Medulla oblongata (tissue), 1 donor: ENCODE measurements at regions not wholly inside any gene's neighbourhood (a gene's known extent, or its start where the extent isn't known, plus 50 kb on each side); places are given as distances from the start of the nearest gene placed in this dataset.

Experiments used
- DNase-seq: peaks from one replicate; pipeline ENCODE4 v3.0.0-alpha.2; 2015; ENCODE audit errors: extremely low spot score

- peak; percentile 38 for DNase-seq
These were observed 320.9 kb downstream of the WDR11 start for GRCh38 chr10:121171825-121172787.

GRCh38 chr10:121179006-121179405, 327.8 kb downstream of the WDR11 start:
- DNase-seq = no peak

- no peak for DNase-seq
These were observed 331.1 kb downstream of the WDR11 start for GRCh38 chr10:121182219-121182618.

- no peak for DNase-seq
These were observed 332.1 kb downstream of the WDR11 start for GRCh38 chr10:121183236-121183635.

GRCh38 chr10:121183707-121184106, 332.5 kb downstream of the WDR11 start:
- DNase-seq = no peak

GRCh38 chr10:121185816-121186455, 334.8 kb downstream of the WDR11 start:
- DNase-seq = peak; percentile 74

- DNase-seq = no peak
These were observed 336.2 kb downstream of the WDR11 start for GRCh38 chr10:121187391-121187790.

GRCh38 chr10:121188005-121188404, 336.8 kb downstream of the WDR11 start:
- DNase-seq = peak; percentile 75

GRCh38 chr10:121189066-121189465, 337.9 kb downstream of the WDR11 start:
- no peak for DNase-seq

GRCh38 chr10:121194696-121195523, 343.7 kb downstream of the WDR11 start:
- DNase-seq = peak; percentile 58

GRCh38 chr10:121195524-121195910, 344.4 kb downstream of the WDR11 start:
- no peak for DNase-seq

GRCh38 chr10:121199081-121199480, 347.9 kb downstream of the WDR11 start:
- DNase-seq = no peak

GRCh38 chr10:121205625-121206024, 354.5 kb downstream of the WDR11 start:
- no peak for DNase-seq

- no peak for DNase-seq
These were observed 360.3 kb downstream of the WDR11 start for GRCh38 chr10:121211446-121211845.

GRCh38 chr10:121213437-121213836, 362.3 kb downstream of the WDR11 start:
- DNase-seq = no peak

GRCh38 chr10:121216295-121216694, 365.1 kb downstream of the WDR11 start:
- peak; percentile 30 for DNase-seq

- peak; percentile 77 for DNase-seq
These were observed 365.6 kb downstream of the WDR11 start for GRCh38 chr10:121216721-121217181.

- DNase-seq = no peak
These were observed 366.2 kb downstream of the WDR11 start for GRCh38 chr10:121217331-121217730.

- no peak for DNase-seq
These were observed 369.9 kb downstream of the WDR11 start for GRCh38 chr10:121221072-121221471.

- no peak for DNase-seq
These were observed 370.8 kb downstream of the WDR11 start for GRCh38 chr10:121221991-121222390.

- no peak for DNase-seq
These were observed 371.7 kb downstream of the WDR11 start for GRCh38 chr10:121222842-121223241.

GRCh38 chr10:121231079-121231478, 367.2 kb downstream of the FGFR2 start:
- no peak for DNase-seq
